Activated CD4-positive, alpha-beta T cell treated with anti-CD3 and anti-CD28 coated beads for 4 hours (primary cell): ENCODE measurements at regions not wholly inside any gene's neighbourhood (a gene's known extent, or its start where the extent isn't known, plus 50 kb on each side); places are given as distances from the start of the nearest gene placed in this dataset.

Experiments used
- DNase-seq, 2 donors: peaks; one replicate each; pipeline ENCODE4 v3.0.0-alpha.2; 2020

- DNase-seq, result no peak
Measured at GRCh38 chr5:119792161-119792799, 162.9 kb downstream of the FAM170A start.

- no peak for DNase-seq
Measured at GRCh38 chr5:119795768-119796167, 166.4 kb downstream of the FAM170A start.

- no peak for DNase-seq
Measured at GRCh38 chr5:119801570-119801969, 172.2 kb downstream of the FAM170A start.

DNA sequence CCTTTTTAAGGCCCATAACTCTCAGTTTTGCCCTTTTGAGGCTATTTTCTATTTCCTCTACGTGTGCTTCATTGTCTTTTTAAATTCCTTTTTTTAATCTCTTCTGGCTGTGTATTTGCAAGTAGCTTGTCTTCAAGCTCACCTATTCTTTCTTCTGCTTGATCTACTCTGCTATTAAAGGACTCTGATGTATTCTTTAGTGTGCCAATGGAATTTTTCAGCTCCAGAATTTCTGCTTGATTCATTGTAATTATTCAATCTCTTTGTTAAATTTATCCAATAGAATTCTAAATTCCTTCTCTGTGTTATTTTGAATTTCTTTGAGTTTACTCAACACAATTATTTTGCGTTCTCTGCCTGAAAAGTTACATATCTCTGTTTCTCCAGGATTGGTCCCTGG lies 178.7 kb downstream of the FAM170A start:
- DNase-seq, result no peak

- DNase-seq, result no peak
Measured at GRCh38 chr5:119808474-119808873, 179.1 kb downstream of the FAM170A start.

GRCh38 chr5:119810217-119810616 lies 180.9 kb downstream of the FAM170A start:
- no peak for DNase-seq

- DNase-seq, result no peak
Measured at GRCh38 chr5:119811458-119811857, 182.1 kb downstream of the FAM170A start.

- DNase-seq, result no peak
Measured at GRCh38 chr5:119814655-119815054, 185.3 kb downstream of the FAM170A start.

DNA sequence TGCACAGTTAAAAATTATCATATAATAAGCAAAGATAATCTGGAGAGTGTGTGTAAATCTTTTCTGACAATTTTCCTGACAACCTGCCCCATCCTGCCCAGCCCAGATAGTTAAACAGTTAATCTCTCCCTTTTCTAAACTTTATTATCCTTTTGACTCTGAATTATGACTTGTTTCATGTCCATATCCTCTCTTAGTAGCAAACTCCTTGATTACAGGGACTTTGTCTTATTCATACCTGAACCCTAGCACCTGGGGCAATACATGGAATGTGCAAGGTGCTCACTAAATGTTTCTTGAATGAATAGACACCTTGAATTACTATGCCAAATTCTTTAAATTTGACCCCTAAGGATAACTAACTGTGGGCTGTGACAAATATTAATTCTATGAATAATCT lies 186.7 kb downstream of the FAM170A start:
- no peak for DNase-seq

- no peak for DNase-seq
Measured at GRCh38 chr5:119820016-119820415, 190.7 kb downstream of the FAM170A start.

DNA sequence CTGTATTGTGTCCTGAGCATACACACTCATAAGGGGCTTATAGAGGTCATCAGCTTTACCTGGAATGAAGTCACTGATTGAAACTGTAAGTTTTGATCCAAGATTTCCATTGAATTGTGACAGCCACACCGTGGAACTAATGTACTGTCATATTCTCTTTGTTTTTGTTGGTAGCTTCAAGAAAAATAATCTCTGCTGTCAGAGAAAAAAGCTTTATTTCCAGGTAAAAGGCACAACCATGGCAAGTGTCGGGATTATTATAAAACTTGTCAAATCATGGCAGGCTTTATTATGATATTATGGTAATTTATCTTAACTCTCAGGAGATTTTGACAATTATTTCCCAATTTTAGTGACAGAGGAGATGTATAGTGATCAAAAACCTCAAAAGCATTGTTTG lies 191.2 kb downstream of the FAM170A start:
- DNase-seq, result no peak

GRCh38 chr5:119828541-119828940 lies 199.2 kb downstream of the FAM170A start:
- no peak for DNase-seq

- DNase-seq, result no peak
Measured at GRCh38 chr5:119829341-119829740, 200.0 kb downstream of the FAM170A start.

DNA sequence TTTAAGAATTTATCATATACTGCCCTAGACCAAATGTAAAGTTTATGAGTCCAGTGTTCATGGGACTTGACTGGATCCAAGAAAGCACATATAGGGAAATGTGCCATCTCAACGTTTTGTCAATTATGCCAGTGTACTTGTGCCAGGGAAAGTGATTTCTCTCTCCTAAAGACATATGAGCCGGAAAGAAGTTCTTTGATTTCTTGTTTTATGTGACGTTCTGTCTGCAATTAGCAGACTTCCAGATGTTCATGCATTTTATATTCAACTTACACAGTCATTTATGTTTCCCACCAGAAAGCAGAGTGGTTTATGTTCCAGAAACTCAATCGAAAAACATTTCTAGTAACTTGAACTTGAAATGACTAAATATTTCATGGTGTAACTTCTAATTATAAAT lies 203.8 kb downstream of the FAM170A start:
- no peak for DNase-seq

- no peak for DNase-seq
Measured at GRCh38 chr5:119840175-119840574, 210.8 kb downstream of the FAM170A start.

DNA sequence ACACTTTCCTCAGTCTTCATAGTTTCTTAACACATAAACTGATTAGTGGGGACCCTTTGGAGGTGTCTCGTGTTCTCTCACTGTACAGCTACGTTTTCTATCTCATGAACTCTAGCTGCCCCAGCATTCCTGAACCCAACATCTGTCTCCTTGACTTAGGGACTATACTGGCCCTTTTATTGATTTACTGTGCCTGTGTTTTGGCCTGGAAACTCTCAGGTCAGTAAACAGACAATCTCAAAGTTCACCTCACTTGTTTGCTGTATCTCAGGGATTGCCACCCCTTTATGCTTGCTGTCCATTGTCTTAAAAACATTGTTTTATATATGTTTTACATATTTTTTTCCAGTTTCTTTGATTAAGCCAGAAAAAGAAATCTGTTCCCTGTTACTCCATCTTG lies 222.8 kb downstream of the FAM170A start:
- no peak for DNase-seq

- no peak for DNase-seq
Measured at GRCh38 chr5:119860463-119860862, 231.1 kb downstream of the FAM170A start.

GRCh38 chr5:119862619-119863018 lies 233.3 kb downstream of the FAM170A start:
- DNase-seq, result no peak

DNA sequence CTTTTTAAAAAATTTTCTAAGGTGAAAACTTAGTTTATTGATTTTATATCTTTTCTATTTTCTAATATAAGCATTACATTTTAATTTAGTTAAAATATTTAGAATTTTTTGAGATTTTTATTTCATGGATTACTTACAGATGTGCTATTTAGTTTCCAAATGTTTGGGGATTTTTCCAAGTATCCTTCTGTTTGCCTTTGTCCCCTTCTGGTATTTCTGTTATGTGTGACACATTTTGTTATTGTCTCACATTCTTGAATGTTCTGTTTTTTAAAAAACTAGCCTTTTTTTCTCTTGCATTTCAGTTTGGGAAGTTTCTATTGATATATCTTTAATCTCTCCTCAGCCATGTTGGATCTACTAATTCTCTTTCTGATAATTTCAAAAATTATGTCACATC lies 234.9 kb downstream of the FAM170A start:
- no peak for DNase-seq

- no peak for DNase-seq
Measured at GRCh38 chr5:119873611-119874010, 244.3 kb downstream of the FAM170A start.

- no peak for DNase-seq
Measured at GRCh38 chr5:119876522-119876921, 247.2 kb downstream of the FAM170A start.

DNA sequence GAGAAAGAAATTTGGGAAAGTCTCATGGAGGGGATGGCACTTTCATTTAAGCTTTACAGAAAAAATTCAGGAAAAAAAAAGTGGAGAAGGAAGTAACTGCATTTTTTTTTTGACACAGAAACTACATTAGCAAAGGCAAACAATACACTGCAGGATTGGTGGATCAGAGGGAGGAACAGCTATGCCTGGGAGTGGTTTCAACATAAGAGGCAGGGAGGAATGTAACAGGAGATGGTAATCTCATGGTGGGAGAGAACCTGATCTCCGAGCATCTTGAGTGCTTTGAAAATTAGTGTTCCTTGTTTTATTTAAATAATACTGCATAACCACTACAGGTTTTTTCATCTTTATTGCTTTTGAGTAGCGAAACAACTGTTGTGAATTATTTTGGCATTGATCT lies 249.4 kb downstream of the FAM170A start:
- DNase-seq, result no peak

DNA sequence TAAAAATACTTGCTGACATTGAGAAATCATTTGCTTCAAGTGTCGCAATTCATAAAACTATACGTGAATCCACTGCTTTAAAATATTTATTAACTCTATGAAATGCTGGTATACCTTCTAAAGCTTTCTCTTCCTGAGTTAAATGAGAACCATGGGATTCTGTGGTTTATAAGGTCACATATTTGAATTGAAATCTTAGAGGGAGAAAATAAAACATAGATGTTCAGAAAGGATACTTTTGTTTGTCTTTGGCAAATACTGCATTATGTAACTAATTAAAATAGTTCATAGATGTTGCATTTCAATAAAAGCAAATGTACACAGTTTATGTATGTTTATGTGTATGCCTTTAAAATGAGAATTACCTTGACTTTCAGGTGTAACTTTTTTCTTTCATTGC lies 250.1 kb downstream of the FAM170A start:
- DNase-seq, result no peak

DNA sequence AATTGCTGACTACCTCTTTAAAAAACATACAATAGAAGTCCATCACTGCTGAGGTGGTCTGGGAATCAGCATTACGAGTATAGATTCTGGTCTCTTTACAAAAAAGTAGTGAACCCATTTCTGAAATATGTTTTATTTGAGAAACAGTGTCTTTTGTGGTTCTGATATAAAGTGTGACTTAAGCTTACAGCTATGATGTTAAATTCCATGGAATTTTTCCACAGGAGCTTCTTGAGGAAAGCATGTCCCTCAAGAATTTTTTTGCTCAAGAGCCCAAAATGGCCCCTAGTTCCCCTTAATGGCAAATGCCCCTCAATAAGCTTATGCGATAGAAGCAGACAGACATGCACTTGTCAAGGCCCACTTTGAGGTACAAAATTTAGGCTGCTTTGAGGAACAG lies 265.7 kb downstream of the FAM170A start:
- DNase-seq, result no peak

DNA sequence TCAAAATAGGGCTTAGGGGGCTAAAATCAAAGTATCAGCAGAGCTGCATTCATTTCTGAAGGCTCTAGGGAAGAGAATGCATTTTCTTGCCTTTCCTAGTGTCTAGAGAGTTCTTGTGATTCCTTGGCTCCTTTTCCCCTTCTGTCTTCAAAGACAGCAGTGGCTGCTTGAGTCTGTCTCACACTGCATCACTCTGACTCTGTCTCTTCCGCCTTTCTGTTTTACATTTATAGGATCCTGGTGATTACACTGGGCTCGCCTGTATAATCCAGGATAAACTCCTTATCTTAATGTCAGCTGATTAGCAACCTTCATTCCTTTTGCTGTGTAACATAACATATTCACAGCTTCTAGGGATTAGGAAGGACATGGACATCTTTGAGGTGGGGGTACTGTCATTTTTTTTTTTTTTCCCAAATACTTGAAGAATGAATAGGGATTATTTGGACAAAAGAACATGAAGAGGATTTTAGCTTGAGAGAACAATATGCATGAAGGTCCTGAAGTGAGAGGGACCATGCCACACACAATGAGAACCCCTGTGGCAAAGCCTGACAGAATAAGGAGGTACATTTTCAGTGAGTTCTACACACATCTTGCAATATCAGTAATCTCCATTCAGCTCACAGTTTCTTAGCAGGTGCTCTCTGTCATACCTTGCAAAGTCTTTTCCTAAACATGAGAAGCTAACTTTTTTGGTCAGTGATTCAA lies 267.6 kb downstream of the FAM170A start:
- DNase-seq, result no peak
